GM23248 (cell line): ENCODE measurements at regions not wholly inside any gene's neighbourhood (a gene's known extent, or its start where the extent isn't known, plus 50 kb on each side); places are given as distances from the start of the nearest gene placed in this dataset.
"Not testable (repeated sequence)": the region's sequence is repeated elsewhere in the genome, so short reads cannot be mapped to it uniquely, and the experiment has no call there.

Experiments used
- DNase-seq: peaks from one replicate; pipeline ENCODE4 v3.0.0-alpha.2; 2015
- H2AFZ ChIP-seq: fragments of 200-600 bp; sonication (generic); 2 replicates; pipeline ENCODE4 v1.6.1; 2016; ENCODE audit warnings: antibody characterized with exemption
- H3F3A ChIP-seq: fragments of 200-600 bp; sonication (generic); 2 replicates; pipeline ENCODE4 v1.6.1; 2016; ENCODE audit warnings: mild to moderate bottlenecking, antibody characterized with exemption, mixed run types; ENCODE audit not compliant: insufficient read depth
- H3K27ac ChIP-seq: fragments of 200-600 bp; sonication (generic); 2 replicates; pipeline ENCODE4 v1.5.1; 2016; ENCODE audit warnings: mild to moderate bottlenecking
- H3K27me3 ChIP-seq: fragments of 200-600 bp; sonication (generic); replicated peaks from 2 replicates; pipeline ENCODE4 v1.6.1; 2016; ENCODE audit warnings: mild to moderate bottlenecking; ENCODE audit not compliant: insufficient read depth
- H3K36me3 ChIP-seq: fragments of 200-600 bp; sonication (generic); 2 replicates; pipeline ENCODE4 v1.6.1; 2016; ENCODE audit warnings: low read depth, mild to moderate bottlenecking
- H3K4me1 ChIP-seq: fragments of 200-600 bp; sonication (generic); 2 replicates; pipeline ENCODE4 v1.6.1; 2016; ENCODE audit warnings: mild to moderate bottlenecking; ENCODE audit not compliant: insufficient read depth
- H3K4me2 ChIP-seq: fragments of 200-600 bp; sonication (generic); one replicate; pipeline ENCODE4 v1.6.1; 2016; ENCODE audit warnings: mild to moderate bottlenecking; ENCODE audit not compliant: unreplicated experiment
- H3K4me3 ChIP-seq: fragments of 200-600 bp; sonication (generic); 2 replicates; pipeline ENCODE4 v1.5.1; 2016; ENCODE audit warnings: mild to moderate bottlenecking
- H3K79me2 ChIP-seq: fragments of 200-600 bp; sonication (generic); 2 replicates; pipeline ENCODE4 v1.6.1; 2016; ENCODE audit warnings: mild to moderate bottlenecking; ENCODE audit not compliant: insufficient read depth
- H3K9ac ChIP-seq: fragments of 200-600 bp; sonication (generic); 2 replicates; pipeline ENCODE4 v1.6.1; 2016; ENCODE audit warnings: mild to moderate bottlenecking
- H3K9me2 ChIP-seq: fragments of 200-600 bp; sonication (generic); 2 replicates; pipeline ENCODE4 v1.6.1; 2016; ENCODE audit warnings: mixed run types, mild to moderate bottlenecking, moderate library complexity; ENCODE audit not compliant: insufficient read depth
- H3K9me3 ChIP-seq: fragments of 200-600 bp; sonication (generic); one replicate; pipeline ENCODE4 v1.6.1; 2017; ENCODE audit warnings: low read depth
- H4K20me1 ChIP-seq: fragments of 200-600 bp; sonication (generic); 2 replicates; pipeline ENCODE4 v1.6.0; 2016; ENCODE audit not compliant: insufficient read depth
- EZH2 ChIP-seq: fragments of 200-600 bp; sonication (generic); IDR thresholded peaks from 2 replicates; pipeline ENCODE4 v1.6.1; 2018; ENCODE audit warnings: antibody characterized with exemption, mild to moderate bottlenecking; ENCODE audit not compliant: insufficient read depth, poor library complexity, severe bottlenecking
- EZH2phosphoT487 ChIP-seq: fragments of 200-600 bp; sonication (generic); IDR thresholded peaks from 2 replicates; pipeline ENCODE4 v1.6.1; 2018; ENCODE audit warnings: antibody characterized with exemption, moderate library complexity, mild to moderate bottlenecking, low read depth; ENCODE audit not compliant: insufficient read depth
- WGBS, 2 experiments: methylation state at CpG; one replicate each; pipeline ENCODE4 v1.1.6; 2015 to 2017; ENCODE audit warnings: low lambda C conversion rate in 2 of 2, low coverage in 1 of 2; ENCODE audit errors: missing lambda C conversion rate in 2 of 2; 5-methylcytosine and 5-hydroxymethylcytosine counted together
- in situ Hi-C: fragments of 300-500 bp; cut with MboI; formaldehyde crosslinking; loops from 2 replicates; pipeline ENCODE4 v1.15.0; 2020

DNA sequence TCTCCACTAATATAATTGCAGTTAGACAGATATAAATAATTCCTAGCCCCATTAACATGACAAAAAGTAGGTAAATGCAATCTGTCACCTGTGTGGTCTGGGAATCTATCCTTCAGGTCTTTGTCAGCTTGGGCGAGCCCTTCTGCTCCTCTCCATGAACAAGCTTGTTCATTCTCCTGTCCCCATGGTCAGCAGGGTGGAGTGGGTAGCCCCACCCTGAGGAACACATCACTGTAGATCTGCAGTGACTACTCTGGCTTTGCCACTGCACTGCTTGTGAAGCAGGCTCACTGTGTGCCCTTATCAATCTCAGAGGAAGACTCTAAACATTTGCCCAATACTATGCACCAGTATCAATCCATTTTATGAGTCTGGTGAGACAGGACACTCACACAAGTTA lies 279.0 kb downstream of the MATN1 start:
- H2AFZ ChIP-seq: no peak overlapping the region
- H3K36me3 ChIP-seq: no peaks in the 10 kb centered on the region
- WGBS, 2 experiments: 18 to 20% methylated on average over 1 of the region's 1 CpG
- no peak overlapping the region for H3K4me3 ChIP-seq
- no peaks in the 10 kb centered on the region for H4K20me1 ChIP-seq
- no peaks in the 10 kb centered on the region for H3F3A ChIP-seq
- no peak overlapping the region for H3K4me2 ChIP-seq
- no peaks in the 10 kb centered on the region for H3K9me2 ChIP-seq
- no peaks in the 10 kb centered on the region; the same call in 1 of the 2 replicates for H3K27me3 ChIP-seq
- H3K27ac ChIP-seq: no peak overlapping the region
- no peak overlapping the region for H3K9ac ChIP-seq
- H3K4me1 ChIP-seq: no peaks in the 10 kb centered on the region
- H3K9me3 ChIP-seq: no peaks in the 10 kb centered on the region
- TF ChIP-seq EZH2phosphoT487: no peak
- TF ChIP-seq EZH2: no peak
- H3K79me2 ChIP-seq: no peaks in the 10 kb centered on the region
- DNase-seq: no peak
- in situ Hi-C loops: no loop called here

DNA sequence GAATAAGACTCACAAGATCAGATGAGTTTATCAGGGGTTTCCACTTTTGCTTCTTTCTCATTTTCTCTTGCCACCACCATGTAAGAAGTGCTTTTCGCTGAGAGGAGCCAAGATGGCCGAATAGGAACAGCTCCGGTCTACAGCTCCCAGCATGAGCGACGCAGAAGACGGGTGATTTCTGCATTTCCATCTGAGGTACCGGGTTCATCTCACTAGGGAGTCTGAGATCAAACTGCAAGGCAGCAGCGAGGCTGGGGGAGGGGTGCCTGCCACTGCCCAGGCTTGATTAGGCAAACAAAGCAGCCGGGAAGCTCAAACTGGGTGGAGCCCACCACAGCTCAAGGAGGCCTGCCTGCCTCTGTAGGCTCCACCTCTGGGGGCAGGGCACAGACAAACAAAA lies 285.1 kb downstream of the MATN1 start:
- H3K79me2 ChIP-seq, H3K4me1 ChIP-seq, H3K9me2 ChIP-seq, H3K9ac ChIP-seq, in situ Hi-C loops, DNase-seq, H3K27ac ChIP-seq, H3K36me3 ChIP-seq, H3F3A ChIP-seq, H3K4me2 ChIP-seq, H4K20me1 ChIP-seq, H2AFZ ChIP-seq, H3K4me3 ChIP-seq, H3K27me3 ChIP-seq, H3K9me3 ChIP-seq: not testable (repeated sequence)
- 37 to 45% methylated on average over 9 of the region's 9 CpGs for WGBS, 2 experiments

DNA sequence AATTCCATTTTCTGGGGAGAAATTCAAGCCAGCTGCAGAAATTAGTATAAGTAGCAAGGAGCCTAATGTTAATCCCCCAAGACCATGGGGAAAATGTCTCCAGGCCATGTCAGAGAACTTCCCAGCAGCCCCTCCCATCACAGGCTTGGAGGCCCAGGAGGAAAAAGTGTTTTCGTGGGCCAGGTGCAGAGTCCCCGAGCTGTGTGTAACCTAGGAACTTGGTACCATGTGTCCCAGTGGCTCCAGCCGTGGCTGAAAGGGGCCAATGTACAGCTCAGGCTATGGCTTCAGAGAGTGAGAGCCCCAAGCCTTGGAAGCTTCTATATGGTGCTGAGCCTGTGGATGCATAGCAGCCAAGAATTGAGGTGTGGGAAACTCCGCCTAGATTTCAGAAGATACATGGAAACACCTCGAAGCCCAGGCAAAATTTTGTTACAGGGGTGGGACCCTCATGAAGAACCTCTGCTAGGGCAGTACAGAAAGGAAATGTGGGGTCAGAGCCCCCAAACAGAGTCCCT lies 286.3 kb downstream of the MATN1 start:
- no peaks in the 10 kb centered on the region for H3K9me3 ChIP-seq
- no peak overlapping the region for H3K9ac ChIP-seq
- no peak overlapping the region for H3K4me2 ChIP-seq
- no peak overlapping the region for H2AFZ ChIP-seq
- WGBS, 2 experiments: 39 to 52% methylated on average over 5 of the region's 5 CpGs
- no peaks in the 10 kb centered on the region for H3K79me2 ChIP-seq
- H3K4me1 ChIP-seq: no peaks in the 10 kb centered on the region
- no peaks in the 10 kb centered on the region for H3K36me3 ChIP-seq
- no peaks in the 10 kb centered on the region for H4K20me1 ChIP-seq
- no peak overlapping the region for H3K4me3 ChIP-seq
- H3K9me2 ChIP-seq: no peaks in the 10 kb centered on the region
- H3F3A ChIP-seq: no peaks in the 10 kb centered on the region
- no peak overlapping the region for H3K27ac ChIP-seq
- in situ Hi-C loops: no loop called here
- no peak for DNase-seq
- no peak for TF ChIP-seq EZH2phosphoT487
- no peak for TF ChIP-seq EZH2
- peaks cover 4% of the 10 kb centered on the region; the same call in 1 of the 2 replicates for H3K27me3 ChIP-seq

DNA sequence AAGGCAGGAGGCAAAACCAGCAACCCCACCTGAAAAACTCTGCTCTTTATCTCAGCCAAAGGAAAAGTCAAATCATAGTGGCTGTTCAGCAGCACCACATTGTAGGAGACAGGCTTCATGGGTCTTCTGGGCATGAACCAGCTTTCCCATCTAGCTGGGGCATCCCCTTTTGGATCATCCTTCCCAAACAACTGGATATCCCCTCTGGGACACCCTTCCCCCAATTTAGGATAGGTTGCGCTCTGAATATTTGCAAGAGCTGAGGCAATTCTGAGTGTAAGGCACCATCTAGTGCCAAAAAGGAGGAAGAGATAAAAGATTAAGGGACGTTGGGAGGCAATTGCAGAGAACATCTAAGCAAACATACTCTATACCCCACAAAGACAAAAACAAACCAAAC lies 295.8 kb downstream of the MATN1 start:
- no peak overlapping the region for H3K9ac ChIP-seq
- peaks cover 15% of the 10 kb centered on the region; the same call in 1 of the 2 replicates for H3K27me3 ChIP-seq
- H3K9me3 ChIP-seq: no peaks in the 10 kb centered on the region
- WGBS, 2 experiments: 38 to 42% methylated on average over 2 of the region's 2 CpGs
- DNase-seq: no peak
- no peak overlapping the region for H2AFZ ChIP-seq
- H3K4me1 ChIP-seq: no peaks in the 10 kb centered on the region
- no peak overlapping the region for H3K27ac ChIP-seq
- no peaks in the 10 kb centered on the region for H3K9me2 ChIP-seq
- H3F3A ChIP-seq: no peaks in the 10 kb centered on the region
- no peaks in the 10 kb centered on the region for H3K36me3 ChIP-seq
- H3K4me3 ChIP-seq: no peak overlapping the region
- TF ChIP-seq EZH2: no peak
- TF ChIP-seq EZH2phosphoT487: no peak
- H4K20me1 ChIP-seq: no peaks in the 10 kb centered on the region
- no peaks in the 10 kb centered on the region for H3K79me2 ChIP-seq
- in situ Hi-C loops: no loop called here
- no peak overlapping the region for H3K4me2 ChIP-seq

DNA sequence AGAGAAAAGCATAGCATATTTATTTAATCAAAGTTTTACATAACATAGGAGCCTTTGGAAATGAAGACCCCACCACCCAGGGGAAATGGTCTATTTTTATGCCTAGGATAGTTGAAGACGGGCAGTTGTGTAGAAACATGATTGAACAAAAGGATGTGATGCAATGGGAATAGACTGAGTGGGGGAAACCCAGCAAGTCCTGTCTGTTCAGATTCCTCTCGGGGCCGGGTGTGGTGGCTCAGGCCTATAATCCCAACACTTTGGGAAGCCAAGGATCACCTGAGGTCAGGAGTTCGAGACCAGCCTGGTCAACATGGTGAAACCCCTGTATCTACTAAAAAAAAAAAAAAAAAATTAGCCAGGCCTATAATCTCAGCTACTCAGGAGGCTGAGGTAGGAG lies 298.3 kb downstream of the MATN1 start:
- no peaks in the 10 kb centered on the region for H3K36me3 ChIP-seq
- 75 to 81% methylated on average over 4 of the region's 4 CpGs for WGBS, 2 experiments
- no peaks in the 10 kb centered on the region for H4K20me1 ChIP-seq
- DNase-seq: no peak
- no peaks in the 10 kb centered on the region for H3F3A ChIP-seq
- peaks cover 15% of the 10 kb centered on the region; the same call in 1 of the 2 replicates for H3K27me3 ChIP-seq
- H3K4me3 ChIP-seq: no peak overlapping the region
- H3K9me3 ChIP-seq: no peaks in the 10 kb centered on the region
- no peak overlapping the region for H3K4me2 ChIP-seq
- H3K27ac ChIP-seq: no peak overlapping the region
- in situ Hi-C loops: no loop called here
- H3K4me1 ChIP-seq: no peaks in the 10 kb centered on the region
- H2AFZ ChIP-seq: no peak overlapping the region
- H3K9ac ChIP-seq: no peak overlapping the region
- H3K9me2 ChIP-seq: no peaks in the 10 kb centered on the region
- TF ChIP-seq EZH2 (no peak), EZH2phosphoT487 (no peak)
- no peaks in the 10 kb centered on the region for H3K79me2 ChIP-seq
